ENCODE measurements at regions not wholly inside any gene's neighbourhood (a gene's known extent, or its start where the extent isn't known, plus 50 kb on each side); places are given as distances from the start of the nearest gene placed in this dataset.

- no peaks in the 10 kb centered on the region for H3K79me2 ChIP-seq (ENCODE audit: insufficient read depth, low read depth)
- peaks cover 19% of the 10 kb centered on the region for H3K4me1 ChIP-seq (ENCODE audit: low read depth, poor library complexity, severe bottlenecking)
- H3K9ac ChIP-seq: no peak overlapping the region
- H3K36me3 ChIP-seq (ENCODE audit: insufficient read depth): no peaks in the 10 kb centered on the region
- TF ChIP-seq, protein P1, sequence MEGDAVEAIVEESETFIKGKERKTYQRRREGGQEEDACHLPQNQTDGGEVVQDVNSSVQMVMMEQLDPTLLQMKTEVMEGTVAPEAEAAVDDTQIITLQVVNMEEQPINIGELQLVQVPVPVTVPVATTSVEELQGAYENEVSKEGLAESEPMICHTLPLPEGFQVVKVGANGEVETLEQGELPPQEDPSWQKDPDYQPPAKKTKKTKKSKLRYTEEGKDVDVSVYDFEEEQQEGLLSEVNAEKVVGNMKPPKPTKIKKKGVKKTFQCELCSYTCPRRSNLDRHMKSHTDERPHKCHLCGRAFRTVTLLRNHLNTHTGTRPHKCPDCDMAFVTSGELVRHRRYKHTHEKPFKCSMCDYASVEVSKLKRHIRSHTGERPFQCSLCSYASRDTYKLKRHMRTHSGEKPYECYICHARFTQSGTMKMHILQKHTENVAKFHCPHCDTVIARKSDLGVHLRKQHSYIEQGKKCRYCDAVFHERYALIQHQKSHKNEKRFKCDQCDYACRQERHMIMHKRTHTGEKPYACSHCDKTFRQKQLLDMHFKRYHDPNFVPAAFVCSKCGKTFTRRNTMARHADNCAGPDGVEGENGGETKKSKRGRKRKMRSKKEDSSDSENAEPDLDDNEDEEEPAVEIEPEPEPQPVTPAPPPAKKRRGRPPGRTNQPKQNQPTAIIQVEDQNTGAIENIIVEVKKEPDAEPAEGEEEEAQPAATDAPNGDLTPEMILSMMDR (conservative IDR thresholded peaks at IDR 0.05; ENCODE audit: low read depth, low read length): no peak
- H3K27ac ChIP-seq: no peak overlapping the region
- H4K20me1 ChIP-seq (ENCODE audit: insufficient read depth): no peaks in the 10 kb centered on the region
- H3K4me3 ChIP-seq (IDR thresholded peaks at IDR 0.05; ENCODE audit: insufficient read depth, low read depth, low read length): no peak overlapping the region
- no peak overlapping the region for H2AFZ ChIP-seq (ENCODE audit: low read depth)
- H3K27me3 ChIP-seq (ENCODE audit: insufficient read depth, low read depth): no peaks in the 10 kb centered on the region
- H3K4me2 ChIP-seq: no peak overlapping the region
These were observed 140.7 kb downstream of the C9orf50 start for GRCh38 chr9:129480227-129480626.

DNA sequence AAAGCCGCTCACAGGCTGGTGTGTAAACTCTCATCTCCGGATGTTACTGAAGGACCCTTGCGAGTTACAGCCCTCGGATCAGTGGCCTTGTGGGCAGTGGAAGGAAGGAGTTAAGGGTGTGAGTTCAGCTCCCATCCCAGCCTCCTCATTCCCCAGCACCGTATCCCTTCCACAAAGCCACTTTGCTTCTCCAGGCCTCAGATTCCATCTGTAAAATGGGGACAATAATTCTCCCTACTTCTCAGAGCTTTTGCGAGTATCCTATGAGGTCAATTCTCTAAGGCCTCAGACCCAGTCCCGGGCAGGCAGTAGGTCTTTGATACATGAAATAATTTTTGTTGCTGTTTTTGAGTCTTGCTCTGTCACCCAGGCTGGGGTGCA, 141.3 kb downstream of the C9orf50 start:
- no peak overlapping the region for H2AFZ ChIP-seq (ENCODE audit: low read depth)
- H3K27ac ChIP-seq: no peak overlapping the region
- H3K79me2 ChIP-seq (ENCODE audit: insufficient read depth, low read depth): no peaks in the 10 kb centered on the region
- H3K4me2 ChIP-seq: no peak overlapping the region
- no peaks in the 10 kb centered on the region for H3K36me3 ChIP-seq (ENCODE audit: insufficient read depth)
- no peak overlapping the region for H3K9ac ChIP-seq
- no peak overlapping the region for H3K4me3 ChIP-seq (IDR thresholded peaks at IDR 0.05; ENCODE audit: insufficient read depth, low read depth, low read length)
- H3K4me1 ChIP-seq (ENCODE audit: low read depth, poor library complexity, severe bottlenecking): peaks cover 19% of the 10 kb centered on the region
- H4K20me1 ChIP-seq (ENCODE audit: insufficient read depth): no peaks in the 10 kb centered on the region
- TF ChIP-seq, protein P1 (conservative IDR thresholded peaks at IDR 0.05; ENCODE audit: low read depth, low read length): no peak
- H3K27me3 ChIP-seq (ENCODE audit: insufficient read depth, low read depth): no peaks in the 10 kb centered on the region

DNA sequence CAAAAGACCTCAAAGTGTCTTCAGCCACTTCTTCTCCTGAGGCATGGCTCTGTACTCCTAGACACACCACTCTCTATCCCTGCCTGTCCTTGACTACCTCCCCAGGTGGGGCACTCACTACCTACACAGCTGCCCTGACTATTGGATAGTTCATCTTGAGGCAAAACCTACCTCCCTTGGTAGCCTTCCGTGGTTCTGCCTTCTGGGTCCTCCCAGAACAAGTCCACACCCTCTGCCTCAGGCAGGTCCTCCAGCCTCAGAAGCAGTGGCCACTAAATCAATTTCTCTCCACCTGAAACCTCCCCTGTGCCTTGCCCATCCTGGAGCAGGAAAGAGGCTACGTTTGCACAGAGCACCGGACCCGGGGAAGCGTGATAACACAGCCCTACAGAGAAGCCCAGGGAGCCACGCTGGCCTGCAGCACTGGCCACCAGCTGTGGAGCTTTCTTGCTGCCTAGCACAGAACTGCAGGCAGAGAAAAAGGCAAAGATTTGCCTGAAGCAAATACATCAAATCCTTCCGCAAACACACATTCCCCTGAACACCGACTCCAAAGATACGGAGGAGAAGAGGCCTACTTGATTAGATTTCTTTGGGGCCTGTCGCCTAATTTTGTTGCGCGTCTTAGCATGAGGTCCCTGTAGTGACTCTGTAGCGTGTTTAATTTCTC, 141.8 kb downstream of the C9orf50 start:
- no peak overlapping the region for H3K4me2 ChIP-seq
- H3K36me3 ChIP-seq (ENCODE audit: insufficient read depth): no peaks in the 10 kb centered on the region
- no peak overlapping the region for H2AFZ ChIP-seq (ENCODE audit: low read depth)
- no peaks in the 10 kb centered on the region for H3K79me2 ChIP-seq (ENCODE audit: insufficient read depth, low read depth)
- H3K27me3 ChIP-seq (ENCODE audit: insufficient read depth, low read depth): no peaks in the 10 kb centered on the region
- H3K4me3 ChIP-seq (IDR thresholded peaks at IDR 0.05; ENCODE audit: insufficient read depth, low read depth, low read length): no peak overlapping the region
- TF ChIP-seq, protein P1 (conservative IDR thresholded peaks at IDR 0.05; ENCODE audit: low read depth, low read length): no peak
- H3K9ac ChIP-seq: no peak overlapping the region
- no peaks in the 10 kb centered on the region for H4K20me1 ChIP-seq (ENCODE audit: insufficient read depth)
- peaks cover 19% of the 10 kb centered on the region for H3K4me1 ChIP-seq (ENCODE audit: low read depth, poor library complexity, severe bottlenecking)
- H3K27ac ChIP-seq: no peak overlapping the region

DNA sequence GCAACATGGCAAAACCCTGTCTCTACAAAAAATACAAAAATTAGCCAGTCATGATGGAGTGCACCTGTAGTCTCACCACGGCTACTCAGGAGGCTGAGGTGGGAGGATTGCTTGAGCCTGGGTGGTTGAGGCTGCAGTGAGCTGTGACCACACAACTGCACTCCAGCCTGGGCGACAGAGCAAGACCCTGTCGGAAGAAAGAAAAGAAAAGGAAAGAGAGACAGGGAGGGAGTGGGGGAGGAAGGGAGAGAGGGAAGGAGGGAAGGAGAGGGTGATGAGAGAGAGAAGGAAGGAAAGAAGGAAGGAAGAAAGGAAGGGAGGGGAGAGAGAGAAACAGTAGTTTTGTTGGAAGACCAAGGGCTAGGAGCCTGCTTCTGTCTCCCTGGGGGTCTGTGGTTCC, 142.4 kb downstream of the C9orf50 start:
- H3K4me2 ChIP-seq: no peak overlapping the region
- H3K9ac ChIP-seq: no peak overlapping the region
- TF ChIP-seq, protein P1 (conservative IDR thresholded peaks at IDR 0.05; ENCODE audit: low read depth, low read length): no peak
- no peak overlapping the region for H2AFZ ChIP-seq (ENCODE audit: low read depth)
- H3K36me3 ChIP-seq (ENCODE audit: insufficient read depth): no peaks in the 10 kb centered on the region
- no peaks in the 10 kb centered on the region for H4K20me1 ChIP-seq (ENCODE audit: insufficient read depth)
- H3K27ac ChIP-seq: no peak overlapping the region
- no peaks in the 10 kb centered on the region for H3K27me3 ChIP-seq (ENCODE audit: insufficient read depth, low read depth)
- no peaks in the 10 kb centered on the region for H3K79me2 ChIP-seq (ENCODE audit: insufficient read depth, low read depth)
- no peak overlapping the region for H3K4me3 ChIP-seq (IDR thresholded peaks at IDR 0.05; ENCODE audit: insufficient read depth, low read depth, low read length)
- H3K4me1 ChIP-seq (ENCODE audit: low read depth, poor library complexity, severe bottlenecking): peaks cover 19% of the 10 kb centered on the region
